ENCODE measurements at regions not wholly inside any gene's neighbourhood (a gene's known extent, or its start where the extent isn't known, plus 50 kb on each side); places are given as distances from the start of the nearest gene placed in this dataset.

- TF ChIP-seq CTCF (IDR thresholded peaks at IDR 0.05) (no peak), REST (IDR thresholded peaks at IDR 0.05) (no peak), RNF2 (IDR thresholded peaks at IDR 0.05; ENCODE audit: borderline replicate concordance, low read depth) (no peak), POLR2A (IDR thresholded peaks at IDR 0.05; ENCODE audit: low read length) (no peak), MAFK (IDR thresholded peaks at IDR 0.05; ENCODE audit: partially characterized antibody) (no peak)
Observed at GRCh38 chr20:4342609-4343008, 93.5 kb upstream of the ADRA1D start.

Data from A549 (cell line).